HG02759 (cell line): ENCODE measurements at regions not wholly inside any gene's neighbourhood (a gene's known extent, or its start where the extent isn't known, plus 50 kb on each side); places are given as distances from the start of the nearest gene placed in this dataset.
"Not testable (repeated sequence)": the region's sequence is repeated elsewhere in the genome, so short reads cannot be mapped to it uniquely, and the experiment has no call there.

Experiments
- ATAC-seq: cut with Tn5 transposase; IDR thresholded peaks from one replicate; pipeline ENCODE4 v1.9.1; 2021; ENCODE audit warnings: mild to moderate bottlenecking, moderate library complexity; ENCODE audit not compliant: unreplicated experiment

GRCh38 chr3:89923921-89924610 lies 816.6 kb downstream of the EPHA3 start:
- ATAC-seq, result no peak

GRCh38 chr3:89925976-89926375 lies 818.6 kb downstream of the EPHA3 start:
- ATAC-seq, result no peak

GRCh38 chr3:89932882-89933281 lies 825.5 kb downstream of the EPHA3 start:
- no peak for ATAC-seq

DNA sequence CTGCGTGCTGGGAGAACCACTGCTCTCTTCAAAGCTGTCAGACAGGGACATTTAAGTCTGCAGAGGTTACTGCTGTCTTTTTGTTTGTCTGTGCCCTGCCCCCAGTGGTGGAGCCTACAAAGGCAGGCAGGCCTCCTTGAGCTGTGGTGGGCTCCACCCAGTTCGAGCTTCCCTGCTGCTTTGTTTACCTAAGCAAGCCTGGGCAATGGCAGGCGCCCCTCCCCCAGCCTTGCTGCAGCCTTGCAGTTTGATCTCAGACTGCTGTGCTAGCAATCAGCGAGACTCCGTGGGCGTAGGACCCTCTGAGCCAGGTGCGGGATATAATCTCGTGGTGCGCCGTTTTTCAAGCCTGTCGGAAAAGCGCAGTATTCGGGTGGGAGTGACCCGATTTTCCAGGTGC lies 837.0 kb downstream of the EPHA3 start:
- ATAC-seq, result not testable (repeated sequence)

GRCh38 chr3:89946884-89947283 lies 839.5 kb downstream of the EPHA3 start:
- no peak for ATAC-seq

GRCh38 chr3:89947337-89947954 lies 840.0 kb downstream of the EPHA3 start:
- ATAC-seq, result no peak

DNA sequence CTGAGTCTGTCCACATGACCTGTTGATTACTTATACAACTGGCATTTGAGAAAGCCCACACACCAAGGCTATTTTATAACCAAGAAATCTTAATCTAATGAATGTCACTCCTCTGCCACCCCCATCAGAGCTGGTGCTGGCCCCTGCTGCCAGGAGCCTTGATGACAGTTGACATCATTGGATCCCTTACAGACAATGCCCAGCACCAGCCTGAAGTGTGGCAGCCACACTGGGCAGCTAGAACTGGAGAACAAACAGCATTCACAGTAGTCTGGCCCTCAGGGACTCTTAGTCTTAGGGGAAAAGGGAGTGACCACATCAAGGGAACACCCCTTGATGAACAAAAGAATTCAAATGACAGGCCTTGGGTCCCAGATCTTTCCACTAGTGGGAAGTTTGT lies 840.6 kb downstream of the EPHA3 start:
- no peak for ATAC-seq

- no peak for ATAC-seq
These were observed 843.4 kb downstream of the EPHA3 start for GRCh38 chr3:89950772-89951171.

DNA sequence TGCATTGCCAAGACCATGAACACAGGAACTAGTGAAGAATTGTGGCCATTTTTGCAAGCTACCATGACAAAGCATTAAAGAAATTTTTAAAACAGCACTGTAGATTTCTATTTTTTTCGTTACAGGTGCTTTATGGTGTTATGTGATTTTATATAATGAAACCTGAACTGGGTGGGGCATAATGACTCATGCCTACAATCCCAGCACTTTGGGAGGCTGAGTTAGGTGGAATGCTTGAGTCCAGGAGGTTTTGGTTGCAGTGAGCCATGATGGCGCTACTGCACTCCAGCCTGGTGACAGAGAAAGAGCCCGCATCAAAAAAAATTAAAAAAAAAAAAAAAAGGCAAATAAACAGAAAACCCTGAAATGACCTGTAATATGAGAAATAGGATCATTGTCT lies 846.7 kb downstream of the EPHA3 start:
- no peak for ATAC-seq

DNA sequence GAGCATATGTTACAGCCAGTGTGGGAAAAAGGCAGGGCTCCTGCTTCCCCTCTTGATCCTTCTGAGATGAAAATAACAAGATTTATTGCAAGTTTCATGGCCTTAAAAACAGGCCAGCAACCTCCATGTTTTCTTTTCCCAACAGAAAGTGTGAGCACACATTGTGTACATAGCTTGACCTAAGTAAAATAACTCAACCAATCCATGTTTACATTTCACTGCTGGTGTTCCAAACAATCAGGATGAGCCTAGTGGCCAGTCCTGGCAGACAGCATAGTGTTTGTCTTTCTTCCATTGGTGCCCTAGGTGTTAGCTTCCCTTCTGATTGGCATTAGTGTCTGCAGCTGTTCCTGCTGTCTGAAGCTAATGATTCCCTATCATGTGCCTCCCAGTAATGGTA lies 847.7 kb downstream of the EPHA3 start:
- ATAC-seq, result no peak

- ATAC-seq, result no peak
These were observed 850.0 kb downstream of the EPHA3 start for GRCh38 chr3:89957451-89957850.

GRCh38 chr3:89958163-89958562 lies 850.7 kb downstream of the EPHA3 start:
- ATAC-seq, result not testable (repeated sequence)

GRCh38 chr3:89964347-89964746 lies 856.9 kb downstream of the EPHA3 start:
- no peak for ATAC-seq

- ATAC-seq, result no peak
These were observed 859.6 kb downstream of the EPHA3 start for GRCh38 chr3:89966877-89967665.

- no peak for ATAC-seq
These were observed 863.9 kb downstream of the EPHA3 start for GRCh38 chr3:89971329-89971728.

DNA sequence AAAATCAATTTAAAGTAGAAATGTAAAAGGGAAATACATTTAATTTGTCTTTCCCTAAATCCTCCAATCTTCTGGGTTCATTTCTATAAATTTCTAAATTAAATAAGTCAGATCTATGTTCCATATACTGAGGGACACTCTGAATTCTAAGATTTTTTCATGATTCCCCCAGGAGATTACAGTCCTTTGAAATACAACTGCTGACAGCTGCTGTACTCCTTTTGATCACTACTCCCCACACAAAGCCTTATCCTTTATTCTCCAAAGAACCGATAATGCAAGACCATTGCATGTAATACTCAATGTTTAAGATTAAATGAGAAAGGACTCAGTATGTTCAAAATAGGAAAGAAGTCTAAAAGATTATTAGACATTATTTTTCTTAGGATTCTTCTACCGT lies 865.7 kb downstream of the EPHA3 start:
- no peak for ATAC-seq

DNA sequence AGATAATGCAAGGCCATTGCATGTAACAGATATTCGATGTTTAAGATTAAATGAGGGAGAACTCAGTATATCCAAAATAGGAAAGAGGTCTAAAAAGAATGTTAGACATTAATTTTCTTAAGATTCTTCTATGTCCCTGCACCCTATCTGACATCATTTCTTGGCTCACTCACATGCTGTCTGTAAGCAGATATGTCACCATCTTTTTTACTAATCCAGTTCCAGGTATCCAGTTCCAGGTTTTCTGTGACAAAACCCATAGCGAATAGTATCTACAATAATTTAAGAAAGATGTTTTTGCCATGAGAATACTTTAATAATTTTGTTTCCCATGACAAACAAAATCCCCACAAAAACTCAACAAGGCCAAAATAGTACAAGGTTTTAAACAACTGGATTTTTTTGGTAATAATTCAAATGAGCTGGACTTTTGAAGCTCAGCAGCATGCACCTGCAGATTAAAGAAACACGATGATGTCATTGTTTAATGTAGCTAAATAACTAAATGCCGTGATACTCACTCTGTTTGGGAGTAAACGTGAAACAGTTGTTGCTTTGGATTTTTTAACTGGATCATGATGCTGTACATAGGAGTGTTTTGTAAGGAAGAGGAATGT lies 867.6 kb downstream of the EPHA3 start:
- no peak for ATAC-seq

DNA sequence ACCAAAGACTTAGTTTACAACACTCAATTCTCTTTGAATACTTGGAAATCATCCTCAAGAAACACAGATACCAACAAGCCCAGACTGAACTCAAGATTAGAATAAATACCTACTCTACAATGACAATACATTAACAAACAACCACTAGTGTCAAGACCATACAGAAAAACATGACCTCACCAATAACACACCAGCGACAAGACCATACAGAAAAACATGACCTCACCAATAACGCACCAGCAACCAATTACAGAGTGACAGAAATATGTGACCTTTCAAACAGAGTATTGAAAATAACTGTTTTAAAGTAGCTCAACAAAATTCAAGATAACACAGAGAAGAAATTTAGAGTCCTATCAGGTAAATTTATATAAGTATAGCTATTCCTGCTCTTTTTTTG lies 876.0 kb downstream of the EPHA3 start:
- no peak for ATAC-seq

GRCh38 chr3:90005281-90005847 lies 897.9 kb downstream of the EPHA3 start:
- no peak for ATAC-seq

GRCh38 chr3:90007778-90008499 lies 900.5 kb downstream of the EPHA3 start:
- no peak for ATAC-seq

DNA sequence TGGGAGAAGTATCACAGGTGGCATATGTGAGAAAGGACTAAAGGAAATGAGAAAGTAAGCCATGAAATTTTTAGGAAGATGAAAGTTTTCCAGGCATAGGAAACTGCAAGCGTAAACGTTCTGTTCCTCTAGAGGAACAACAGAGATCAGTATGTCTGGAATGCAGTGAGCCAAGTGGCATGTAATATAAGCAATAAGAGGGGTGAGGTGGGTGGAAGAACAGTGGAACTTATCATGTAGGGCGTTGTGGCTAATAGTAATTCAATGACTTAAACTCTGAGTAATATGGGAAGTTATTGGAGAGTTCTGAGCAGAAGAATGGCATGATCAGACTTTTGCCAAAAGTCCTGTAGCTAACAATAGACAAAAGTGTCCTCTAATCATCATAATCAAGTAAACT lies 902.9 kb downstream of the EPHA3 start:
- no peak for ATAC-seq
